Ectodermal cell (in vitro differentiated cells): ENCODE measurements at regions not wholly inside any gene's neighbourhood (a gene's known extent, or its start where the extent isn't known, plus 50 kb on each side); places are given as distances from the start of the nearest gene placed in this dataset.

Experiments used
- H3K27ac ChIP-seq: 2 replicates; pipeline ENCODE4 v1.7.0; 2013; ENCODE audit warnings: mild to moderate bottlenecking, low read depth, low read length; ENCODE audit not compliant: insufficient read depth, poor library complexity, severe bottlenecking
- H3K27me3 ChIP-seq: 2 replicates; pipeline ENCODE4 v1.7.0; 2013; ENCODE audit warnings: mild to moderate bottlenecking, low read length; ENCODE audit not compliant: insufficient read depth, control insufficient read depth, poor library complexity, severe bottlenecking
- H3K36me3 ChIP-seq: one replicate; pipeline ENCODE4 v1.7.0; 2013; ENCODE audit warnings: low read length; ENCODE audit not compliant: control insufficient read depth, insufficient read depth
- H3K4me1 ChIP-seq: one replicate; pipeline ENCODE4 v1.7.0; 2013; ENCODE audit warnings: low read length; ENCODE audit not compliant: control insufficient read depth, insufficient read depth
- H3K4me3 ChIP-seq: 2 replicates; pipeline ENCODE4 v1.7.0; 2013; ENCODE audit warnings: low read depth, low read length, control low read depth; ENCODE audit not compliant: insufficient read depth
- H3K9me3 ChIP-seq: 2 replicates; pipeline ENCODE4 v1.7.0; 2013; ENCODE audit warnings: mild to moderate bottlenecking, low read length, moderate library complexity; ENCODE audit not compliant: control insufficient read depth
- WGBS, 2 experiments: methylation state at CpG; one replicate each; pipeline ENCODE4 v1.1.7; 2013; ENCODE audit warnings: missing lambda C conversion rate in 2 of 2; 5-methylcytosine and 5-hydroxymethylcytosine counted together

- no peaks in the 10 kb centered on the region for H3K27me3 ChIP-seq
- WGBS, 2 experiments, result 67 to 74% methylated on average over 4 to 5 of the region's 5 CpGs
- H3K36me3 ChIP-seq, result no peaks in the 10 kb centered on the region
- no peak overlapping the region for H3K27ac ChIP-seq
- no peaks in the 10 kb centered on the region for H3K9me3 ChIP-seq
- H3K4me1 ChIP-seq, result no peaks in the 10 kb centered on the region
- H3K4me3 ChIP-seq, result no peak overlapping the region
Measured at GRCh38 chr2:226667736-226668135, 131.9 kb downstream of the IRS1 start.

DNA sequence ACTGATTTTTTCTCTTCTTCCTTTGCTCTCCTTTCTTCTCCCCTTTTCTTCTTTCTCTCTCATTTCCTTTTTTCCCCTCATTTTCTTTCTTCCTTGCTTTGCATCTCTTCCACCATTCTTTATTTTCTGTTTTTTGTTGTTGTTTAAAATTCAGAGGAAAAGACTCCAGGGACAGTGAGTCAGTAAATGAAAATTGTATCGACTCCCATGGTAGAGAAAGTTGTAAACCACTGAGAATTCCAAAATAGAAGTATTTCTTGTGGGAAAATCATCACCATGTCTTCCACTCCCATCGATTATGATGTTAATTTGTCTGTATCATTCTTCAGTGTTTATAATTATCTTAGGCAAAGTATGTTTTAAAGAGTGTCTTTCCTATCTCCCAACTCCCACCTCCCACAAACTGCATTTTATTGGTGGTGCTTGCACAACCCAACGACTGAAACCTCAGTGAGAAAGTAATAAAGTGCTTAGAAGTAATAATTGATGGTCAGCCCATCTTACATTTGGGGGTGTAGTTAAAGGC lies 134.3 kb downstream of the IRS1 start:
- peaks cover 5% of the 10 kb centered on the region for H3K4me1 ChIP-seq
- H3K36me3 ChIP-seq, result no peaks in the 10 kb centered on the region
- no peak overlapping the region for H3K4me3 ChIP-seq
- 82 to 89% methylated on average over 2 of the region's 3 CpGs for WGBS, 2 experiments
- no peaks in the 10 kb centered on the region for H3K9me3 ChIP-seq
- H3K27ac ChIP-seq, result no peak overlapping the region
- no peaks in the 10 kb centered on the region for H3K27me3 ChIP-seq

GRCh38 chr2:226664661-226665060 lies 135.0 kb downstream of the IRS1 start:
- Histone ChIP-seq H3K4me1 (peaks cover 5% of the 10 kb centered on the region), H3K27ac (no peak overlapping the region), H3K4me3 (no peak overlapping the region), H3K27me3 (no peaks in the 10 kb centered on the region), H3K9me3 (no peaks in the 10 kb centered on the region), H3K36me3 (no peaks in the 10 kb centered on the region)
- WGBS, 2 experiments, result 97 to 99% methylated on average over 1 to 2 of the region's 2 CpGs

GRCh38 chr2:226664140-226664539 lies 135.5 kb downstream of the IRS1 start:
- Histone ChIP-seq H3K4me3 (no peak overlapping the region), H3K27ac (no peak overlapping the region), H3K4me1 (peaks cover 5% of the 10 kb centered on the region), H3K36me3 (no peaks in the 10 kb centered on the region), H3K27me3 (no peaks in the 10 kb centered on the region), H3K9me3 (no peaks in the 10 kb centered on the region)
- 92 to 96% methylated on average over 3 of the region's 3 CpGs for WGBS, 2 experiments

- peaks cover 5% of the 10 kb centered on the region for H3K4me1 ChIP-seq
- H3K36me3 ChIP-seq, result no peaks in the 10 kb centered on the region
- H3K9me3 ChIP-seq, result no peaks in the 10 kb centered on the region
- no peaks in the 10 kb centered on the region for H3K27me3 ChIP-seq
- WGBS, 2 experiments, result 81 to 85% methylated on average over 11 of the region's 11 CpGs
- no peak overlapping the region for H3K27ac ChIP-seq
- no peak overlapping the region for H3K4me3 ChIP-seq
Measured at GRCh38 chr2:226661789-226662545, 137.7 kb downstream of the IRS1 start.

GRCh38 chr2:226660526-226660925 lies 139.1 kb downstream of the IRS1 start:
- WGBS, 2 experiments, result 85 to 87% methylated on average over 1 of the region's 1 CpG
- no peak overlapping the region for H3K27ac ChIP-seq
- H3K27me3 ChIP-seq, result no peaks in the 10 kb centered on the region
- peaks cover 5% of the 10 kb centered on the region for H3K4me1 ChIP-seq
- H3K4me3 ChIP-seq, result no peak overlapping the region
- H3K9me3 ChIP-seq, result no peaks in the 10 kb centered on the region
- no peaks in the 10 kb centered on the region for H3K36me3 ChIP-seq

DNA sequence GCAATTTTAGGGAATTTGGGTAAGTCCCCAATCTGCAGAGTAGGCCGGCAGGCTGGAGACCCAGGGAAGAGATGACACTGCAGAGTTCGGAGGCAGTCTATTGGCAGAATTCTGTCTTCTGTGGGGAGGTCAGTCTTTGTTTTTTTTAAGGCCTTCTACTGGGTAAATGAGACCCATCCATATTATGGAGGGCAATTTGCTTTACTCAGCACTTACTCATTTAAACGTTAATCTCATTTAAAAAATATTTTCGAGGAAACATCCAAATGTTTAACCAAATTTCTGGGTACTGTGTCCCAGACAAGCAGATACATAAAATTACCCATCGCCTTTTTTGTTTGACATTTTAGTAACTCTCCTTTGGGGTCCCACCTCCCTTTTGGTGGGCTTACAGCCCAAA lies 139.5 kb downstream of the IRS1 start:
- Histone ChIP-seq H3K4me1 (peaks cover 5% of the 10 kb centered on the region), H3K27me3 (no peaks in the 10 kb centered on the region), H3K9me3 (no peaks in the 10 kb centered on the region), H3K27ac (no peak overlapping the region), H3K36me3 (no peaks in the 10 kb centered on the region), H3K4me3 (no peak overlapping the region)
- WGBS, 2 experiments, result 89 to 92% methylated on average over 4 of the region's 5 CpGs

GRCh38 chr2:226659410-226659809 lies 140.2 kb downstream of the IRS1 start:
- Histone ChIP-seq H3K36me3 (no peaks in the 10 kb centered on the region), H3K9me3 (no peaks in the 10 kb centered on the region), H3K4me1 (peaks cover 5% of the 10 kb centered on the region), H3K4me3 (no peak overlapping the region), H3K27ac (no peak overlapping the region), H3K27me3 (no peaks in the 10 kb centered on the region)
- 81 to 86% methylated on average over 6 of the region's 6 CpGs for WGBS, 2 experiments

- H3K9me3 ChIP-seq, result no peaks in the 10 kb centered on the region
- no peak overlapping the region for H3K4me3 ChIP-seq
- no peaks in the 10 kb centered on the region for H3K36me3 ChIP-seq
- 81 to 94% methylated on average over 2 of the region's 2 CpGs for WGBS, 2 experiments
- H3K4me1 ChIP-seq, result peaks cover 5% of the 10 kb centered on the region
- no peaks in the 10 kb centered on the region for H3K27me3 ChIP-seq
- H3K27ac ChIP-seq, result no peak overlapping the region
Measured at GRCh38 chr2:226658555-226658954, 141.1 kb downstream of the IRS1 start.

DNA sequence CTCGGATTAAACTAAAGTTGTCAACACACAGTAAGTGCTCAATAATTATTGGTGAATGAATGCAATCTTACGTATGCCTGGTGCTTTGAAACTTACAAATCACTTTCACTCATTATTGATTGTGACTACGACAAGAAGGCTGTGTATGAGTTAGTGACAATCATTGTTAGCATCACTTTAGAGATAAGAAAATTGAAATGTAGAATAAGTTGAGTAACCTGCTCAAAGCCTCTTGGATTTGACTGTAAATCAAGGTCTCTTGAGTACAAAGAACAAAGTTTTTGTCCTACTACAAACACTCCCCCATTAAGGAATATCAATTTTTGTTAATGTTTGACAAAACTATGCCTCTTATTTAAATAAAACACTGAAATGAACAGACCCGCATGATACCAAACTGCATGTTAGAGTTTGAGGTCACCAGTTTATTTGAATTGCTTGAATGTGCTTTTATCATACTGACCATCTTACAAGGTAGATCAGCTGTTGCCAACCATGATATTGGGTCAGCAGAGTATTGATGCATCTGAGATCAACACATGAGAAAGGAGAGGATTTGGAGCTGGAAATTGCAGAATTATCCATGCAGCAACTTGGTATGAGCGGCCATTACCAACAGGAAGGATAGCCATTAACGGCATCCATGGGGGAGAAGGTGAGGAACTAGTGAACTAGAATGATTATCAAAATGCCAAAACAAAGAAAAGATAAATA lies 142.1 kb downstream of the IRS1 start:
- H3K9me3 ChIP-seq, result no peaks in the 10 kb centered on the region
- WGBS, 2 experiments, result 91 to 96% methylated on average over 4 to 6 of the region's 6 CpGs
- H3K36me3 ChIP-seq, result no peaks in the 10 kb centered on the region
- no peak overlapping the region for H3K27ac ChIP-seq
- H3K27me3 ChIP-seq, result no peaks in the 10 kb centered on the region
- no peak overlapping the region for H3K4me3 ChIP-seq
- H3K4me1 ChIP-seq, result peaks cover 5% of the 10 kb centered on the region
